ENCODE measurements at regions not wholly inside any gene's neighbourhood (a gene's known extent, or its start where the extent isn't known, plus 50 kb on each side); places are given as distances from the start of the nearest gene placed in this dataset.

GRCh38 chr4:4913628-4914027, 54.2 kb downstream of the MSX1 start:
- H4K20me1 ChIP-seq (ENCODE audit: insufficient read depth, low read length), result no peaks in the 10 kb centered on the region
- no peak overlapping the region for H2AFZ ChIP-seq (ENCODE audit: low read length)
- TF ChIP-seq CTCF (IDR thresholded peaks at IDR 0.05; ENCODE audit: low read length) (no peak), EZH2 (IDR thresholded peaks at IDR 0.05; ENCODE audit: borderline replicate concordance, low read length) (no peak)
- no peak overlapping the region for H3K9ac ChIP-seq (ENCODE audit: low read length)
- no peaks in the 10 kb centered on the region for H3K27me3 ChIP-seq (ENCODE audit: insufficient read depth, low read length)
- no peaks in the 10 kb centered on the region for H3K79me2 ChIP-seq (ENCODE audit: insufficient read depth, low read length)
- H3K4me3 ChIP-seq (ENCODE audit: low read depth, low read length, poor library complexity, severe bottlenecking), result no peak overlapping the region
- H3F3A ChIP-seq (ENCODE audit: insufficient read depth, low read length), result no peaks in the 10 kb centered on the region
- no peak overlapping the region for H3K27ac ChIP-seq (ENCODE audit: low read depth, low read length, poor library complexity, severe bottlenecking)
- no peaks in the 10 kb centered on the region for H3K4me1 ChIP-seq (ENCODE audit: insufficient read depth, low read length, severe bottlenecking)
- no peaks in the 10 kb centered on the region; the same call in 1 of the 2 replicates for H3K36me3 ChIP-seq (ENCODE audit: insufficient read depth, low read length)
- no peaks in the 10 kb centered on the region for H3K9me3 ChIP-seq (ENCODE audit: low read length)
- no peak overlapping the region for H3K4me2 ChIP-seq (ENCODE audit: low read length)
- H3K9me2 ChIP-seq (ENCODE audit: low read depth, low read length), result no peaks in the 10 kb centered on the region

GRCh38 chr4:4914059-4914820, 54.8 kb downstream of the MSX1 start:
- Histone ChIP-seq H3K9me3 (ENCODE audit: low read length) (no peaks in the 10 kb centered on the region), H3F3A (ENCODE audit: insufficient read depth, low read length) (no peaks in the 10 kb centered on the region), H3K4me2 (ENCODE audit: low read length) (no peak overlapping the region), H2AFZ (ENCODE audit: low read length) (no peak overlapping the region), H3K9me2 (ENCODE audit: low read depth, low read length) (no peaks in the 10 kb centered on the region), H3K36me3 (ENCODE audit: insufficient read depth, low read length) (no peaks in the 10 kb centered on the region; the same call in 1 of the 2 replicates), H3K27me3 (ENCODE audit: insufficient read depth, low read length) (no peaks in the 10 kb centered on the region), H4K20me1 (ENCODE audit: insufficient read depth, low read length) (no peaks in the 10 kb centered on the region), H3K4me3 (ENCODE audit: low read depth, low read length, poor library complexity, severe bottlenecking) (no peak overlapping the region), H3K27ac (ENCODE audit: low read depth, low read length, poor library complexity, severe bottlenecking) (no peak overlapping the region), H3K79me2 (ENCODE audit: insufficient read depth, low read length) (no peaks in the 10 kb centered on the region), H3K9ac (ENCODE audit: low read length) (no peak overlapping the region), H3K4me1 (ENCODE audit: insufficient read depth, low read length, severe bottlenecking) (no peaks in the 10 kb centered on the region)
- TF ChIP-seq CTCF (IDR thresholded peaks at IDR 0.05; ENCODE audit: low read length), result no peak
- no peak for TF ChIP-seq EZH2 (IDR thresholded peaks at IDR 0.05; ENCODE audit: borderline replicate concordance, low read length)

GRCh38 chr4:4914965-4915845, 55.7 kb downstream of the MSX1 start:
- Histone ChIP-seq H3K9ac (ENCODE audit: low read length) (no peak overlapping the region), H3F3A (ENCODE audit: insufficient read depth, low read length) (no peaks in the 10 kb centered on the region), H2AFZ (ENCODE audit: low read length) (no peak overlapping the region), H3K4me3 (ENCODE audit: low read depth, low read length, poor library complexity, severe bottlenecking) (no peak overlapping the region), H3K9me2 (ENCODE audit: low read depth, low read length) (no peaks in the 10 kb centered on the region), H3K4me2 (ENCODE audit: low read length) (no peak overlapping the region), H3K27me3 (ENCODE audit: insufficient read depth, low read length) (no peaks in the 10 kb centered on the region), H3K4me1 (ENCODE audit: insufficient read depth, low read length, severe bottlenecking) (no peaks in the 10 kb centered on the region), H3K79me2 (ENCODE audit: insufficient read depth, low read length) (no peaks in the 10 kb centered on the region), H3K27ac (ENCODE audit: low read depth, low read length, poor library complexity, severe bottlenecking) (no peak overlapping the region), H4K20me1 (ENCODE audit: insufficient read depth, low read length) (no peaks in the 10 kb centered on the region), H3K36me3 (ENCODE audit: insufficient read depth, low read length) (no peaks in the 10 kb centered on the region; the same call in 1 of the 2 replicates), H3K9me3 (ENCODE audit: low read length) (no peaks in the 10 kb centered on the region)
- TF ChIP-seq CTCF (IDR thresholded peaks at IDR 0.05; ENCODE audit: low read length) (no peak), EZH2 (IDR thresholded peaks at IDR 0.05; ENCODE audit: borderline replicate concordance, low read length) (no peak)
